Ovary (tissue), 3 donors: ENCODE measurements at regions not wholly inside any gene's neighbourhood (a gene's known extent, or its start where the extent isn't known, plus 50 kb on each side); places are given as distances from the start of the nearest gene placed in this dataset.

Experiments used
- POLR2A ChIP-seq: fragments of 450-650 bp; IDR thresholded peaks from one replicate; pipeline ENCODE4 v1.6.1; 2017; ENCODE audit warnings: antibody characterized with exemption, mild to moderate bottlenecking, moderate library complexity
- TF ChIP-seq, protein P1 (sequence below), 3 donors: fragments of 450-650 bp in 2 of 3; fragments of 200-600 bp in 1 of 3; IDR thresholded peaks; one replicate each; pipeline versions ENCODE4 v1.5.1 to v1.8.0; 2016 to 2022; ENCODE audit warnings: antibody characterized with exemption in 3 of 3, mild to moderate bottlenecking in 1 of 3
- donor health status: DM: no; HTN: no; CAD: no.

DNA sequence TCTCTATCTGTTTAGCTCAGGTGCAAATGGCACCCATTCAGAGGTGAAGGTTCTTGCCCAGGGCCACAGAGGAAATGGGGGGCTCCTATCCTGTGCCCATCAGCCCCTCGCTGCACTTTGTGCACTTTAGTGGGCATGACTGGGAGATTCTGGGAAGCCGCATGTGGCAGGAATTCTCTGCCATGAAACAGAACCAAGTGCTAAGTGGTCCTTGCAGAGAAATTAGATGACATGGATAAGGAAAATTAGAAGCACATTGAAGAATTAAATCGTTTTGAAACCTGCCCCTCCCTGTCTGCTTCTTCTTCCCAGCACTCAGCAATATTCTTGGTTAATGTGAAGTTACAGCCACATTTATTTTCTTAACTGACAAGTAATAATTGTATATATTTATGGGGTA lies 185.2 kb upstream of the RTL1 start:
- TF ChIP-seq, protein P1, sequence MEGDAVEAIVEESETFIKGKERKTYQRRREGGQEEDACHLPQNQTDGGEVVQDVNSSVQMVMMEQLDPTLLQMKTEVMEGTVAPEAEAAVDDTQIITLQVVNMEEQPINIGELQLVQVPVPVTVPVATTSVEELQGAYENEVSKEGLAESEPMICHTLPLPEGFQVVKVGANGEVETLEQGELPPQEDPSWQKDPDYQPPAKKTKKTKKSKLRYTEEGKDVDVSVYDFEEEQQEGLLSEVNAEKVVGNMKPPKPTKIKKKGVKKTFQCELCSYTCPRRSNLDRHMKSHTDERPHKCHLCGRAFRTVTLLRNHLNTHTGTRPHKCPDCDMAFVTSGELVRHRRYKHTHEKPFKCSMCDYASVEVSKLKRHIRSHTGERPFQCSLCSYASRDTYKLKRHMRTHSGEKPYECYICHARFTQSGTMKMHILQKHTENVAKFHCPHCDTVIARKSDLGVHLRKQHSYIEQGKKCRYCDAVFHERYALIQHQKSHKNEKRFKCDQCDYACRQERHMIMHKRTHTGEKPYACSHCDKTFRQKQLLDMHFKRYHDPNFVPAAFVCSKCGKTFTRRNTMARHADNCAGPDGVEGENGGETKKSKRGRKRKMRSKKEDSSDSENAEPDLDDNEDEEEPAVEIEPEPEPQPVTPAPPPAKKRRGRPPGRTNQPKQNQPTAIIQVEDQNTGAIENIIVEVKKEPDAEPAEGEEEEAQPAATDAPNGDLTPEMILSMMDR (IDR thresholded peaks at IDR 0.05), result no peak
- no peak for TF ChIP-seq POLR2A
